ENCODE measurements at regions not wholly inside any gene's neighbourhood (a gene's known extent, or its start where the extent isn't known, plus 50 kb on each side); places are given as distances from the start of the nearest gene placed in this dataset.

- TF ChIP-seq POLR2AphosphoS5 (IDR thresholded peaks at IDR 0.05) (no peak), CTCF (IDR thresholded peaks at IDR 0.05) (no peak), EP300 (IDR thresholded peaks at IDR 0.05) (no peak)
These were observed 149.2 kb downstream of the CYP26A1 start for GRCh38 chr10:93222876-93223275.

Measured in suprapubic skin (tissue), 4 donors.